ENCODE measurements at regions not wholly inside any gene's neighbourhood (a gene's known extent, or its start where the extent isn't known, plus 50 kb on each side); places are given as distances from the start of the nearest gene placed in this dataset.

DNA sequence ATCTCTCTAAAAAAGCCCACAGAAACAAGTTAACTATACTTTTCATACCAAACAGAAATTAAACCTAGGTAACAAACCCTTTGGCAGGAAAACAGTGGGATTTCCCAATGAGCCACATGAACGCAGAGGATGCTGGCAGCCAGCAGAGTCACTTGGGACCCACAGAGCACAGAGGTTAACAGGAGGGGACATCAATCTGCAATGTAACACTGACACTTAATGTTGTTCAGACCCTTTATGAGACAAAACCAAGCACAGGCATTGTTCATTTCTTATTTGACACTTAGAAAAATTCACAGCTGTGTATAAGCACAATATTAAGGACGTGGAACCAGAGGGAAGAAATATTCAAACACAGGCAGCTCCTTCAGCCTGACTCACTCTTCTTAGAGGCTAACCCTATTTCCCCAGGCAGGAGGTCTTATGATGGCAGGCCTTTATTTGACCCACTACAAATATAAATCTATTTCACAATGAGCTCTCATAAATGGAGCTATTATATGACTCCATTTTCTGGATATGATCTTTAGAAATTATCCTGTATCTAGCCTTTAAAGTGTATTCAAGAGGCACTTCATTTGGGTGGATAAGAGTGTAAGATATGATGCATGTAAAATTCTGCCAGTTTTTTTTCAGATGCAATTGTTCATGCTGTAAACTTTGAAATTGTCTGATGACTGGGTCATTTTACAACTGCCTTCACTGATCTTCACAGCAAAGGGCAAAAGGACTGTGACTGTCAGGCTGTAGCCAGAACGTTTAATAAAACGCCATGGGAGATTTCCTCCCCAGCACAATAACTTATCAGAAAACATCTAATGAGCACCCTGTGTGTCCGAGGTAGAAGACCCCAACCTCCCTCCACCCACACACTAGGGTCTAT lies 132.8 kb upstream of the SATB2 start:
- no peak for TF ChIP-seq CTCF (CRISPR knock-in tag; IDR thresholded peaks at IDR 0.05)
- TF ChIP-seq ZNF737 (CRISPR knock-in tag; IDR thresholded peaks at IDR 0.05; ENCODE audit: borderline replicate concordance): no peak
- TF ChIP-seq NR2F6 (IDR thresholded peaks at IDR 0.05): no peak
- TF ChIP-seq NR2F6 (CRISPR knock-in tag; IDR thresholded peaks at IDR 0.05): no peak
- no peak for TF ChIP-seq UBTF (CRISPR knock-in tag; IDR thresholded peaks at IDR 0.05)
- no peak for TF ChIP-seq ONECUT2 (CRISPR knock-in tag; IDR thresholded peaks at IDR 0.05)
- no peak for TF ChIP-seq POLR2A (IDR thresholded peaks at IDR 0.05; ENCODE audit: insufficient read depth in 1 of 2, low read depth in 2 of 2, low read length in 2 of 2)
- TF ChIP-seq, protein P1, sequence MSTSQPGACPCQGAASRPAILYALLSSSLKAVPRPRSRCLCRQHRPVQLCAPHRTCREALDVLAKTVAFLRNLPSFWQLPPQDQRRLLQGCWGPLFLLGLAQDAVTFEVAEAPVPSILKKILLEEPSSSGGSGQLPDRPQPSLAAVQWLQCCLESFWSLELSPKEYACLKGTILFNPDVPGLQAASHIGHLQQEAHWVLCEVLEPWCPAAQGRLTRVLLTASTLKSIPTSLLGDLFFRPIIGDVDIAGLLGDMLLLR (CRISPR knock-in tag; IDR thresholded peaks at IDR 0.05): no peak
- TF ChIP-seq SP1 (IDR thresholded peaks at IDR 0.05): no peak
- no peak for TF ChIP-seq SP1 (CRISPR knock-in tag; IDR thresholded peaks at IDR 0.05)
- TF ChIP-seq CENPBD1 (CRISPR knock-in tag; IDR thresholded peaks at IDR 0.05; ENCODE audit: borderline replicate concordance, low read depth): no peak
- TF ChIP-seq MLX (CRISPR knock-in tag; IDR thresholded peaks at IDR 0.05): no peak
- TF ChIP-seq SIN3A (IDR thresholded peaks at IDR 0.05; ENCODE audit: borderline replicate concordance, low read depth, low read length): no peak
- TF ChIP-seq ZNF10 (CRISPR knock-in tag; IDR thresholded peaks at IDR 0.05; ENCODE audit: borderline replicate concordance, low read depth): no peak
- TF ChIP-seq AHR (CRISPR knock-in tag; IDR thresholded peaks at IDR 0.05): no peak
- no peak for TF ChIP-seq PHB2 (IDR thresholded peaks at IDR 0.05; ENCODE audit: partially characterized antibody)
